ENCODE measurements at regions not wholly inside any gene's neighbourhood (a gene's known extent, or its start where the extent isn't known, plus 50 kb on each side); places are given as distances from the start of the nearest gene placed in this dataset.

DNA sequence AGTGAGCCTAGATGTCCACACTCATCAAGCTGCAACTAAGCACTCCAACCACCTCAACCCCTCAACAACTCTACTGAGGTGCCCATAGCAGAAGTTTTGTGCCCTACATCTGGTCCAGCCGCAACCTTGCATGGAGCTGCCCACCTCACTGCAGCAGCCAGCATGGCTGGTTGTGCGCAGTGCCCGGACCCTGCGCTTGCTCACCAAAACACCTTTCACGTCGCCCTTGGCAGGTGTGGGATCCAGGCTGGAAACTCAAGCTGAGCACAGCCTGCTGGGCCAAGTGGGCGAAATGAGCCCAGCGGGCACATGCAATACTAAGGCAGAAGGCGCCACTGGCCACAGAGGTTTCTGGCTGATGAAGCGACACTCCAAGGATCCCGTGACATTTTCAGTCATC lies 902.4 kb downstream of the TBC1D32 start:
- no TSS peak for BruUV-seq (replicated peaks)
- no peak for FAIRE-seq
- no peaks in the 10 kb centered on the region for H3K36me3 ChIP-seq (ENCODE audit: control insufficient read depth, insufficient read depth, low read length)
- ChIA-PET POLR2A (no interaction called here), CTCF (ENCODE audit: low intra/inter-chr PET ratio) (no interaction called here)
- no peak overlapping the region for H3K9ac ChIP-seq (ENCODE audit: insufficient read depth in 1 of 2, low read depth in 2 of 2, low read length in 2 of 2)
- TF ChIP-seq ELF2 (CRISPR knock-in tag; IDR thresholded peaks at IDR 0.05) (no peak), ZNF764 (CRISPR knock-in tag; IDR thresholded peaks at IDR 0.05; ENCODE audit: low read depth) (no peak), RBM17 (IDR thresholded peaks at IDR 0.05; ENCODE audit: borderline replicate concordance, low read depth, low read length) (no peak), SP2 (IDR thresholded peaks at IDR 0.05; ENCODE audit: extremely low read depth, low read depth, low read length, poor library complexity, severe bottlenecking) (no peak), CEBPG (CRISPR knock-in tag; IDR thresholded peaks at IDR 0.05) (no peak), CEBPG (tag; conservative IDR thresholded peaks at IDR 0.05 in 1 of 2, IDR thresholded peaks at IDR 0.05 in 1 of 2) (no peak), XRCC3 (IDR thresholded peaks at IDR 0.05) (no peak), ZNF217 (CRISPR knock-in tag; IDR thresholded peaks at IDR 0.05) (no peak), POLR3G (IDR thresholded peaks at IDR 0.05; ENCODE audit: extremely low read depth, insufficient read length, insufficient replicate concordance) (no peak), TARDBP (IDR thresholded peaks at IDR 0.05) (no peak), ZNF239 (CRISPR knock-in tag; IDR thresholded peaks at IDR 0.05) (no peak), ZNF124 (CRISPR knock-in tag; IDR thresholded peaks at IDR 0.05) (no peak), BRD9 (IDR thresholded peaks at IDR 0.05; ENCODE audit: low read depth, partially characterized antibody) (no peak)
- TF ChIP-seq, protein P1, sequence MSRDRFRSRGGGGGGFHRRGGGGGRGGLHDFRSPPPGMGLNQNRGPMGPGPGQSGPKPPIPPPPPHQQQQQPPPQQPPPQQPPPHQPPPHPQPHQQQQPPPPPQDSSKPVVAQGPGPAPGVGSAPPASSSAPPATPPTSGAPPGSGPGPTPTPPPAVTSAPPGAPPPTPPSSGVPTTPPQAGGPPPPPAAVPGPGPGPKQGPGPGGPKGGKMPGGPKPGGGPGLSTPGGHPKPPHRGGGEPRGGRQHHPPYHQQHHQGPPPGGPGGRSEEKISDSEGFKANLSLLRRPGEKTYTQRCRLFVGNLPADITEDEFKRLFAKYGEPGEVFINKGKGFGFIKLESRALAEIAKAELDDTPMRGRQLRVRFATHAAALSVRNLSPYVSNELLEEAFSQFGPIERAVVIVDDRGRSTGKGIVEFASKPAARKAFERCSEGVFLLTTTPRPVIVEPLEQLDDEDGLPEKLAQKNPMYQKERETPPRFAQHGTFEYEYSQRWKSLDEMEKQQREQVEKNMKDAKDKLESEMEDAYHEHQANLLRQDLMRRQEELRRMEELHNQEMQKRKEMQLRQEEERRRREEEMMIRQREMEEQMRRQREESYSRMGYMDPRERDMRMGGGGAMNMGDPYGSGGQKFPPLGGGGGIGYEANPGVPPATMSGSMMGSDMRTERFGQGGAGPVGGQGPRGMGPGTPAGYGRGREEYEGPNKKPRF (IDR thresholded peaks at IDR 0.05; ENCODE audit: low read depth, low read length): no peak
- TF ChIP-seq, protein P2, sequence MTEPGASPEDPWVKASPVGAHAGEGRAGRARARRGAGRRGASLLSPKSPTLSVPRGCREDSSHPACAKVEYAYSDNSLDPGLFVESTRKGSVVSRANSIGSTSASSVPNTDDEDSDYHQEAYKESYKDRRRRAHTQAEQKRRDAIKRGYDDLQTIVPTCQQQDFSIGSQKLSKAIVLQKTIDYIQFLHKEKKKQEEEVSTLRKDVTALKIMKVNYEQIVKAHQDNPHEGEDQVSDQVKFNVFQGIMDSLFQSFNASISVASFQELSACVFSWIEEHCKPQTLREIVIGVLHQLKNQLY (CRISPR knock-in tag; conservative IDR thresholded peaks at IDR 0.05): no peak
- H2AFZ ChIP-seq (ENCODE audit: low read depth, low read length): no peak overlapping the region
- H3K4me3 ChIP-seq: no peak overlapping the region
- no peaks in the 10 kb centered on the region for H4K20me1 ChIP-seq (replicated peaks; ENCODE audit: control insufficient read depth, insufficient read depth, low read length)
- H3K4me2 ChIP-seq (ENCODE audit: insufficient read depth, low read length): no peak overlapping the region
- H3K27ac ChIP-seq (ENCODE audit: extremely low read depth, low read depth, low read length): no peak overlapping the region
- intact Hi-C loops (cut with micrococcal nuclease): no loop called here
- WGBS (ENCODE audit: insufficient coverage, low coverage, missing lambda C conversion rate): 2% methylated on average over 10 of the region's 11 CpGs
- in situ Hi-C loops (cut with MboI): no loop called here
- no peaks in the 10 kb centered on the region for H3K79me2 ChIP-seq (ENCODE audit: control insufficient read depth, insufficient read depth, low read length)
- H3K9me3 ChIP-seq (replicated peaks; ENCODE audit: control insufficient read depth, insufficient read depth, low read depth, low read length): no peaks in the 10 kb centered on the region
- H3K9me1 ChIP-seq (ENCODE audit: control insufficient read depth, insufficient read depth, low read length): no peaks in the 10 kb centered on the region
- no peak for DNase-seq (ENCODE audit: extremely low read depth in 1 of 4, low spot score in 3 of 4)
- no peaks in the 10 kb centered on the region for H3K27me3 ChIP-seq (ENCODE audit: control insufficient read depth in 2 of 2, insufficient read depth in 2 of 2, low read length in 2 of 2)
- ATAC-seq: no peak
- no peaks in the 10 kb centered on the region for H3K4me1 ChIP-seq (replicated peaks in 1 of 2; ENCODE audit: control insufficient read depth in 2 of 2, insufficient read depth in 2 of 2, low read length in 2 of 2)
